ENCODE measurements at regions not wholly inside any gene's neighbourhood (a gene's known extent, or its start where the extent isn't known, plus 50 kb on each side); places are given as distances from the start of the nearest gene placed in this dataset.

GRCh38 chr3:59286791-59287531, 237.1 kb upstream of the CFAP20DC start:
- H3K4me3 ChIP-seq = no peak overlapping the region
- no peaks in the 10 kb centered on the region for H3K9me3 ChIP-seq
- H3K27ac ChIP-seq = no peak overlapping the region
- DNase-seq (ENCODE audit: low read depth in 1 of 2, low spot score in 1 of 2) (no peak), FAIRE-seq (no peak), ATAC-seq (no peak)
- POLR2A ChIA-PET = no interaction called here
- H3K4me1 ChIP-seq = no peaks in the 10 kb centered on the region
- no peak overlapping the region for H3K4me2 ChIP-seq
- no peak for TF ChIP-seq ZNF302 (CRISPR knock-in tag; IDR thresholded peaks at IDR 0.05)
- no peak for TF ChIP-seq JUN (IDR thresholded peaks at IDR 0.05)
- CTCF ChIA-PET = no interaction called here
- 0% methylated on average over 2 of the region's 2 CpGs for WGBS (ENCODE audit: missing lambda C conversion rate)

GRCh38 chr3:59285560-59285959, 235.7 kb upstream of the CFAP20DC start:
- TF ChIP-seq RNF2 (IDR thresholded peaks at IDR 0.05; ENCODE audit: borderline replicate concordance, low read depth) = peak; percentile 69; the same call in 1 of the 2 replicates
- no peak for TF ChIP-seq HOXB5 (CRISPR knock-in tag; IDR thresholded peaks at IDR 0.05)
- no peak for FAIRE-seq
- ATAC-seq = no peak
- H3K4me3 ChIP-seq = no peak overlapping the region
- 5% methylated on average over 2 of the region's 2 CpGs for WGBS (ENCODE audit: missing lambda C conversion rate)
- no peak overlapping the region for H3K27ac ChIP-seq
- ChIA-PET CTCF (no interaction called here), POLR2A (no interaction called here)
- DNase-seq (ENCODE audit: low read depth in 1 of 2, low spot score in 1 of 2) = no peak
- no peaks in the 10 kb centered on the region for H3K4me1 ChIP-seq
- H3K4me2 ChIP-seq = no peak overlapping the region
- no peaks in the 10 kb centered on the region for H3K9me3 ChIP-seq

GRCh38 chr3:59284926-59285325, 235.1 kb upstream of the CFAP20DC start:
- Histone ChIP-seq H3K4me2 (no peak overlapping the region), H3K4me3 (no peak overlapping the region), H3K27ac (no peak overlapping the region), H3K9me3 (no peaks in the 10 kb centered on the region), H3K4me1 (no peaks in the 10 kb centered on the region)
- 8% methylated on average over 1 of the region's 1 CpG for WGBS (ENCODE audit: missing lambda C conversion rate)
- CTCF ChIA-PET = no interaction called here
- TF ChIP-seq RFX5 (IDR thresholded peaks at IDR 0.05) (no peak), ZSCAN20 (CRISPR knock-in tag; IDR thresholded peaks at IDR 0.05) (no peak), CHD2 (IDR thresholded peaks at IDR 0.05; ENCODE audit: low read length, partially characterized antibody) (no peak), HEYL (CRISPR knock-in tag; IDR thresholded peaks at IDR 0.05) (no peak), CHD4 (IDR thresholded peaks at IDR 0.05; ENCODE audit: borderline replicate concordance) (no peak), NPAS2 (CRISPR knock-in tag; IDR thresholded peaks at IDR 0.05; ENCODE audit: borderline replicate concordance) (no peak)
- POLR2A ChIA-PET = no interaction called here
- no peak for ATAC-seq
- no peak for FAIRE-seq
- DNase-seq (ENCODE audit: low read depth in 1 of 2, low spot score in 1 of 2) = no peak

- TF ChIP-seq RAD21 (conservative IDR thresholded peaks at IDR 0.05 in 1 of 2, IDR thresholded peaks at IDR 0.05 in 1 of 2) = no peak
- TF ChIP-seq HOXB5 (CRISPR knock-in tag; IDR thresholded peaks at IDR 0.05) = no peak
- no peak for TF ChIP-seq TP53 (CRISPR knock-in tag; IDR thresholded peaks at IDR 0.05)
- no peak for TF ChIP-seq HDAC2 (IDR thresholded peaks at IDR 0.05)
- no peak for TF ChIP-seq CHD4 (IDR thresholded peaks at IDR 0.05; ENCODE audit: borderline replicate concordance)
- TF ChIP-seq HEYL (CRISPR knock-in tag; IDR thresholded peaks at IDR 0.05) = no peak
- TF ChIP-seq EP300 (IDR thresholded peaks at IDR 0.05) = no peak
- no peak for TF ChIP-seq CBX8 (IDR thresholded peaks at IDR 0.05)
- TF ChIP-seq RNF2 (IDR thresholded peaks at IDR 0.05; ENCODE audit: borderline replicate concordance, low read depth) = no peak
- no peak for TF ChIP-seq FOXS1 (CRISPR knock-in tag; IDR thresholded peaks at IDR 0.05)
- Histone ChIP-seq H3K4me2 (no peak overlapping the region), H3K4me3 (no peak overlapping the region), H3K4me1 (no peaks in the 10 kb centered on the region), H3K9me3 (no peaks in the 10 kb centered on the region), H3K27ac (no peak overlapping the region)
- no peak for DNase-seq (ENCODE audit: low read depth in 1 of 2, low spot score in 1 of 2)
- ATAC-seq = no peak
- 33% methylated on average over 2 of the region's 2 CpGs for WGBS (ENCODE audit: missing lambda C conversion rate)
- POLR2A ChIA-PET = no interaction called here
- no peak for FAIRE-seq
- CTCF ChIA-PET = no interaction called here
Measured at GRCh38 chr3:59280113-59280512, 230.3 kb upstream of the CFAP20DC start.

GRCh38 chr3:59277816-59278215, 228.0 kb upstream of the CFAP20DC start:
- H3K4me1 ChIP-seq = no peaks in the 10 kb centered on the region
- no peak overlapping the region for H3K4me3 ChIP-seq
- H3K4me2 ChIP-seq = no peak overlapping the region
- no peak for TF ChIP-seq HEYL (CRISPR knock-in tag; IDR thresholded peaks at IDR 0.05)
- TF ChIP-seq HDAC2 (IDR thresholded peaks at IDR 0.05) = no peak
- no peak for TF ChIP-seq RFX5 (IDR thresholded peaks at IDR 0.05)
- TF ChIP-seq EP300 (IDR thresholded peaks at IDR 0.05) = no peak
- no peak for TF ChIP-seq PHF8 (IDR thresholded peaks at IDR 0.05; ENCODE audit: borderline replicate concordance, low read depth)
- TF ChIP-seq RAD21 (conservative IDR thresholded peaks at IDR 0.05 in 1 of 2, IDR thresholded peaks at IDR 0.05 in 1 of 2) = no peak
- TF ChIP-seq HOXB13 (CRISPR knock-in tag; IDR thresholded peaks at IDR 0.05; ENCODE audit: low read depth) = no peak
- 6% methylated on average over 1 of the region's 1 CpG for WGBS (ENCODE audit: missing lambda C conversion rate)
- DNase-seq (ENCODE audit: low read depth in 1 of 2, low spot score in 1 of 2) (no peak), ATAC-seq (no peak), FAIRE-seq (no peak)
- H3K27ac ChIP-seq = no peak overlapping the region
- ChIA-PET POLR2A (no interaction called here), CTCF (no interaction called here)
- H3K9me3 ChIP-seq = no peaks in the 10 kb centered on the region
